ENCODE measurements at regions not wholly inside any gene's neighbourhood (a gene's known extent, or its start where the extent isn't known, plus 50 kb on each side); places are given as distances from the start of the nearest gene placed in this dataset.

GRCh38 chr12:33581613-33582122 lies 142.0 kb upstream of the SYT10 start:
- H3K79me2 ChIP-seq (ENCODE audit: insufficient read depth, low read length): no peaks in the 10 kb centered on the region
- no peaks in the 10 kb centered on the region for H3F3A ChIP-seq (ENCODE audit: insufficient read depth, low read length)
- H3K4me2 ChIP-seq (ENCODE audit: low read length): no peak overlapping the region
- H3K27ac ChIP-seq (ENCODE audit: low read depth, low read length, poor library complexity, severe bottlenecking): no peak overlapping the region
- no peak overlapping the region for H2AFZ ChIP-seq (ENCODE audit: low read length)
- no peak overlapping the region for H3K9ac ChIP-seq (ENCODE audit: low read length)
- H3K27me3 ChIP-seq (ENCODE audit: insufficient read depth, low read length): no peaks in the 10 kb centered on the region
- no peaks in the 10 kb centered on the region for H3K36me3 ChIP-seq (ENCODE audit: insufficient read depth, low read length)
- H3K4me3 ChIP-seq (ENCODE audit: low read depth, low read length, poor library complexity, severe bottlenecking): no peak overlapping the region
- H3K9me2 ChIP-seq (ENCODE audit: low read depth, low read length): no peaks in the 10 kb centered on the region
- H4K20me1 ChIP-seq (ENCODE audit: insufficient read depth, low read length): no peaks in the 10 kb centered on the region
- TF ChIP-seq EZH2 (IDR thresholded peaks at IDR 0.05; ENCODE audit: borderline replicate concordance, low read length): no peak
- no peak for TF ChIP-seq CTCF (IDR thresholded peaks at IDR 0.05; ENCODE audit: low read length)
- no peaks in the 10 kb centered on the region for H3K9me3 ChIP-seq (ENCODE audit: low read length)
- no peaks in the 10 kb centered on the region for H3K4me1 ChIP-seq (ENCODE audit: insufficient read depth, low read length, severe bottlenecking)

GRCh38 chr12:33586576-33586975 lies 147.0 kb upstream of the SYT10 start:
- Histone ChIP-seq H4K20me1 (ENCODE audit: insufficient read depth, low read length) (no peaks in the 10 kb centered on the region), H3K27me3 (ENCODE audit: insufficient read depth, low read length) (no peaks in the 10 kb centered on the region), H3K36me3 (ENCODE audit: insufficient read depth, low read length) (no peaks in the 10 kb centered on the region), H3K4me3 (ENCODE audit: low read depth, low read length, poor library complexity, severe bottlenecking) (no peak overlapping the region), H3K9ac (ENCODE audit: low read length) (no peak overlapping the region), H3K79me2 (ENCODE audit: insufficient read depth, low read length) (no peaks in the 10 kb centered on the region), H3K9me3 (ENCODE audit: low read length) (no peaks in the 10 kb centered on the region), H3F3A (ENCODE audit: insufficient read depth, low read length) (no peaks in the 10 kb centered on the region), H2AFZ (ENCODE audit: low read length) (no peak overlapping the region), H3K9me2 (ENCODE audit: low read depth, low read length) (no peaks in the 10 kb centered on the region), H3K27ac (ENCODE audit: low read depth, low read length, poor library complexity, severe bottlenecking) (no peak overlapping the region), H3K4me2 (ENCODE audit: low read length) (no peak overlapping the region), H3K4me1 (ENCODE audit: insufficient read depth, low read length, severe bottlenecking) (no peaks in the 10 kb centered on the region)
- TF ChIP-seq EZH2 (IDR thresholded peaks at IDR 0.05; ENCODE audit: borderline replicate concordance, low read length): no peak
- TF ChIP-seq CTCF (IDR thresholded peaks at IDR 0.05; ENCODE audit: low read length): no peak

- H3K36me3 ChIP-seq (ENCODE audit: insufficient read depth, low read length): no peaks in the 10 kb centered on the region
- no peak overlapping the region for H3K9ac ChIP-seq (ENCODE audit: low read length)
- H4K20me1 ChIP-seq (ENCODE audit: insufficient read depth, low read length): no peaks in the 10 kb centered on the region
- no peaks in the 10 kb centered on the region for H3K27me3 ChIP-seq (ENCODE audit: insufficient read depth, low read length)
- H3K79me2 ChIP-seq (ENCODE audit: insufficient read depth, low read length): no peaks in the 10 kb centered on the region
- no peaks in the 10 kb centered on the region for H3K4me1 ChIP-seq (ENCODE audit: insufficient read depth, low read length, severe bottlenecking)
- H2AFZ ChIP-seq (ENCODE audit: low read length): no peak overlapping the region
- no peak overlapping the region for H3K27ac ChIP-seq (ENCODE audit: low read depth, low read length, poor library complexity, severe bottlenecking)
- TF ChIP-seq EZH2 (IDR thresholded peaks at IDR 0.05; ENCODE audit: borderline replicate concordance, low read length): no peak
- TF ChIP-seq CTCF (IDR thresholded peaks at IDR 0.05; ENCODE audit: low read length): no peak
- no peak overlapping the region for H3K4me3 ChIP-seq (ENCODE audit: low read depth, low read length, poor library complexity, severe bottlenecking)
- H3F3A ChIP-seq (ENCODE audit: insufficient read depth, low read length): no peaks in the 10 kb centered on the region
- no peaks in the 10 kb centered on the region for H3K9me2 ChIP-seq (ENCODE audit: low read depth, low read length)
- no peaks in the 10 kb centered on the region for H3K9me3 ChIP-seq (ENCODE audit: low read length)
- H3K4me2 ChIP-seq (ENCODE audit: low read length): no peak overlapping the region
These were observed 147.7 kb upstream of the SYT10 start for GRCh38 chr12:33587354-33587753.

Measured in OCI-LY1 (cell line).